Lung (tissue), 11 donors: ENCODE measurements at regions not wholly inside any gene's neighbourhood (a gene's known extent, or its start where the extent isn't known, plus 50 kb on each side); places are given as distances from the start of the nearest gene placed in this dataset.

Experiments used
- ATAC-seq: fragments of 200-7000 bp; cut with Tn5 transposase; one replicate; pipeline ENCODE4 v1.9.1; 2020; ENCODE audit warnings: moderate number of reproducible peaks; ENCODE audit not compliant: insufficient read depth, low FRiP score
- DNase-seq, 3 donors: peaks; one replicate each; pipeline ENCODE4 v3.0.0-alpha.2; 2013 to 2017
- H3K27ac ChIP-seq, 2 donors: one replicate each; pipeline ENCODE4 v1.5.1; 2013; ENCODE audit warnings: mild to moderate bottlenecking in 2 of 2, moderate library complexity in 2 of 2, control low read depth in 1 of 2, inconsistent platforms in 1 of 2, low read depth in 1 of 2, low read length in 1 of 2
- H3K27me3 ChIP-seq, 3 donors: one replicate each; pipeline ENCODE4 v1.5.1; 2013; ENCODE audit warnings: low read length in 2 of 3; ENCODE audit not compliant: control insufficient read depth in 3 of 3, insufficient read depth in 3 of 3
- H3K36me3 ChIP-seq, 4 donors: one replicate each; pipeline ENCODE4 v1.5.1; 2013; ENCODE audit warnings: low read length in 4 of 4, mild to moderate bottlenecking in 1 of 4, moderate library complexity in 1 of 4; ENCODE audit not compliant: control insufficient read depth in 4 of 4, insufficient read depth in 4 of 4
- H3K4me1 ChIP-seq, 5 donors: one replicate each; pipeline ENCODE4 v1.5.1; 2013; ENCODE audit warnings: low read length in 5 of 5, mild to moderate bottlenecking in 2 of 5, moderate library complexity in 1 of 5; ENCODE audit not compliant: control insufficient read depth in 5 of 5, insufficient read depth in 5 of 5
- H3K4me3 ChIP-seq: one replicate; pipeline ENCODE4 v1.5.1; 2013; ENCODE audit warnings: mild to moderate bottlenecking, control low read depth, moderate library complexity
- H3K9ac ChIP-seq, 2 donors: one replicate each; pipeline ENCODE4 v1.5.1; 2013; ENCODE audit warnings: low read length in 2 of 2, control low read depth in 1 of 2; ENCODE audit not compliant: insufficient read depth in 1 of 2
- H3K9me3 ChIP-seq, 4 donors: one replicate each; pipeline ENCODE4 v1.5.1; 2013; ENCODE audit warnings: low read length in 3 of 4, mild to moderate bottlenecking in 1 of 4, moderate library complexity in 1 of 4; ENCODE audit not compliant: control insufficient read depth in 4 of 4, insufficient read depth in 3 of 4
- CTCF ChIP-seq: IDR thresholded peaks from 2 replicates; pipeline ENCODE4 v1.5.1; 2012; ENCODE audit warnings: mild to moderate bottlenecking; ENCODE audit errors: control extremely low read depth, extremely low read depth
- WGBS, 2 donors: extraction: QIAGEN DNeasy Blood & Tissue Kit; methylation state at CpG; one replicate each; pipeline ENCODE4 v1.1.7; 2013; 5-methylcytosine and 5-hydroxymethylcytosine counted together
- donor health status: control.
- donor health status: control.
- donor health status: Bipolar disorder and iron deficiency.
- donor health status: healthy.
- donor health status: DM: yes; HTN: yes; CAD: no.

DNA sequence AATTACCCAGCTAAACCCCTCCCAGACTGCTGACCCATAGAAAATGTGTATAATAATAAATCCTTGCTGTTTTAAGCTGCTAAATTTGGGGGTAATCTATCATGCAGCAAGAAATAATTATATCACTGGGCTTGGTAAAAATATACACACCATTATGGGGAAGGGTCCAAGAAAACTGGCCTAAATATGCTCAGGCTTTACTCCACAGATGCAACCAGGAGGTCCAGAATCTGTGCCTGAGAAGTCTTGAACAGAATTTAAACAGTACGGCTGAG, 102.5 kb upstream of the SLC44A1 start:
- Histone ChIP-seq H3K9ac (no peak overlapping the region), H3K4me3 (no peak overlapping the region), H3K27me3 (no peaks in the 10 kb centered on the region), H3K27ac (no peak overlapping the region), H3K9me3 (no peaks in the 10 kb centered on the region), H3K36me3 (no peaks in the 10 kb centered on the region), H3K4me1 (peaks cover 0 to 12% (median 0%) of the 10 kb centered on the region in 5 donors)
- ATAC-seq (no peak), DNase-seq (no peak)
- TF ChIP-seq CTCF: no peak
- 78 to 87% methylated on average over 1 of the region's 1 CpG for whole genome bisulfite sequencing, 2 donors

- DNase-seq (no peak), ATAC-seq (no peak)
- no peak overlapping the region for H3K4me3 ChIP-seq
- 51 to 70% methylated on average over 8 of the region's 8 CpGs for WGBS, 2 donors
- peaks cover 0 to 12% (median 0%) of the 10 kb centered on the region in 5 donors for H3K4me1 ChIP-seq
- H3K27ac ChIP-seq: no peak overlapping the region
- H3K36me3 ChIP-seq: no peaks in the 10 kb centered on the region
- H3K27me3 ChIP-seq: no peaks in the 10 kb centered on the region
- no peak for TF ChIP-seq CTCF
- H3K9me3 ChIP-seq: no peaks in the 10 kb centered on the region
- no peak overlapping the region for H3K9ac ChIP-seq
Observed at GRCh38 chr9:105142406-105143135, 101.9 kb upstream of the SLC44A1 start.

DNA sequence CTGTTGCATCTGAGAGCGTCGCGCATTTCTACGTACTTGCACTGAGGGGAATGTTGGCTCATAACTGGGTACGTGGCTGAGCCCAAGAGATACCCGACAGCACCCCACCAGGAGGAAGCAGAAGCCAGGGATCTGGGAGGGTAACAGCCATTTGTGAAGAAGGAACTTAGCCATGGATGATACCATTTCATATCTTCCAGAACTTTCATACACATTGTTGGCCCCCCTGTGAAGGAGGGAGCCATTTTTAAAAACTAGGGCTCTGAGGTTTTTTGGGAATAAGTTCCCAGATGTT, 101.4 kb upstream of the SLC44A1 start:
- H3K9ac ChIP-seq: no peak overlapping the region
- H3K27ac ChIP-seq: no peak overlapping the region
- H3K4me1 ChIP-seq: peaks cover 0 to 12% (median 0%) of the 10 kb centered on the region in 5 donors
- ATAC-seq (no peak), DNase-seq (no peak)
- 69 to 85% methylated on average over 6 of the region's 6 CpGs for WGBS, 2 donors
- TF ChIP-seq CTCF: no peak
- no peaks in the 10 kb centered on the region for H3K27me3 ChIP-seq
- no peaks in the 10 kb centered on the region for H3K9me3 ChIP-seq
- H3K36me3 ChIP-seq: no peaks in the 10 kb centered on the region
- H3K4me3 ChIP-seq: no peak overlapping the region

DNA sequence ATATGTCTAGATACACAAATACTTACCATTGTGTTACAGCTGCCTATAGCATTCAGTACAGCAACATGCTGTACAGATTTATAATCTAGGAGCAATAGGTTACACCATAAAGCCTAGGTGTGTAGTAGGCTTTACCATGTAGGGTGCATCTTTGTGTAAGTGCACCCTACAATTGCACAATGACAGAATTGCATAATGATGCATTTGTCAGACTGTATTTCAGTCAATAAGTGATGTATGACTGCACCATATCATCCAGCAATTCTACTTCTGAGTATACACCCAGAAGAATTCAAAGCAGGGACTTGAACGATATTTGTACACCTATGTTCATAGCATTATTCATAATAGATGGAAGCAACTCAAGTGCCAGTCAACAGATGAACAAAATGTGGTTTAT, 100.4 kb upstream of the SLC44A1 start:
- WGBS, 2 donors: 78 to 86% methylated on average over 1 of the region's 1 CpG
- no peak for TF ChIP-seq CTCF
- H3K27ac ChIP-seq: no peak overlapping the region
- H3K9me3 ChIP-seq: no peaks in the 10 kb centered on the region
- DNase-seq: no peak
- H3K36me3 ChIP-seq: no peaks in the 10 kb centered on the region
- H3K27me3 ChIP-seq: no peaks in the 10 kb centered on the region
- H3K4me1 ChIP-seq: peaks cover 0 to 12% (median 0%) of the 10 kb centered on the region in 5 donors
- no peak overlapping the region for H3K4me3 ChIP-seq
- no peak overlapping the region for H3K9ac ChIP-seq
- ATAC-seq: no peak
